Vagina (tissue), 2 donors: ENCODE measurements at regions not wholly inside any gene's neighbourhood (a gene's known extent, or its start where the extent isn't known, plus 50 kb on each side); places are given as distances from the start of the nearest gene placed in this dataset.

Experiments
- POLR2A ChIP-seq, 2 donors: fragments of 450-650 bp; IDR thresholded peaks; one replicate each; pipeline ENCODE4 v1.6.1; 2017; ENCODE audit warnings: antibody characterized with exemption in 2 of 2, mild to moderate bottlenecking in 2 of 2, moderate library complexity in 2 of 2
- POLR2AphosphoS5 ChIP-seq, 2 donors: sonication (generic); formaldehyde crosslinking; IDR thresholded peaks; one replicate each; pipeline ENCODE4 v1.9.0; 2017; ENCODE audit warnings: antibody characterized with exemption in 2 of 2, mild to moderate bottlenecking in 2 of 2, low read depth in 1 of 2; ENCODE audit not compliant: insufficient read depth in 1 of 2

DNA sequence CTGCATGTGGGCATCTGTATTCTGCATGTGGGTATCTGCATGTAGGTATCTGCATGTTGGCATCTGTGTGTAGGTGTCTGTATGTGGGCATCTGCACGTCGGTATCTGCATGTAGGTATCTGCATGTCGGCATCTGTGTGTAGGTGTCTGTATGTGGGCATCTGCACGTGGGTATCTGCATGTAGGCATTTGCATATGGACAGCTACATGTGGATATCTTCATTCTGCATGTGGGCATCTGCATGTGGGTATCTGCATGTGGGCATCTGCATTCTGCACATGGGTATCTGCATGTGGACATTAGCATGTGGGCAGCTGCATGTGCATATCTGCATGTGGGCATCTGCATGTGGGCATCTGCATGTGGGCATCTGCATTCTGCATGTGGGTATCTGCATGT lies 537.4 kb downstream of the RNF144A start:
- no peak for TF ChIP-seq POLR2AphosphoS5 (IDR thresholded peaks at IDR 0.05; ENCODE audit: insufficient read depth in 1 of 2, low read depth in 1 of 2)
- no peak for TF ChIP-seq POLR2A (IDR thresholded peaks at IDR 0.05)
